H1 (cell line): ENCODE measurements at regions not wholly inside any gene's neighbourhood (a gene's known extent, or its start where the extent isn't known, plus 50 kb on each side); places are given as distances from the start of the nearest gene placed in this dataset.

ENCODE experiments used
- CBX5 ChIP-seq: fragments of 300-800, 300-1000 bp; sonication (generic); IDR thresholded peaks from 2 replicates; pipeline ENCODE4 v1.7.1; 2016; ENCODE audit warnings: antibody characterized with exemption, low read length, low read depth
- CHD2 ChIP-seq: IDR thresholded peaks from 2 replicates; pipeline ENCODE4 v1.6.1; 2012; ENCODE audit warnings: low read length, improper control_type of control experiment
- E2F6 ChIP-seq: IDR thresholded peaks from 2 replicates; pipeline ENCODE4 v1.6.1; 2012; ENCODE audit warnings: inconsistent platforms
- EZH2 ChIP-seq: fragments of 200-600 bp; sonication (generic); IDR thresholded peaks from 2 replicates; pipeline ENCODE4 v1.7.1; 2012; ENCODE audit warnings: low read depth, mild to moderate bottlenecking, moderate library complexity, low read length, inconsistent platforms; ENCODE audit not compliant: severe bottlenecking
- HDAC2 ChIP-seq, 2 experiments: fragments of 300-600 bp in 1 of 2; sonication (generic) in 1 of 2; IDR thresholded peaks; 2 replicates each; pipeline ENCODE4 v1.6.1; 2011 to 2012; ENCODE audit warnings: low read depth in 2 of 2, low read length in 2 of 2, mild to moderate bottlenecking in 2 of 2, moderate library complexity in 2 of 2, borderline replicate concordance in 1 of 2, inconsistent platforms in 1 of 2
- JUN ChIP-seq: IDR thresholded peaks from 2 replicates; pipeline ENCODE4 v1.6.1; 2011; ENCODE audit warnings: low read depth, mild to moderate bottlenecking, improper control_type of control experiment, low read length
- JUND ChIP-seq: IDR thresholded peaks from 2 replicates; pipeline ENCODE4 v1.6.1; 2011; ENCODE audit warnings: mild to moderate bottlenecking, improper control_type of control experiment, low read length
- KDM4A ChIP-seq: IDR thresholded peaks from one replicate; pipeline ENCODE4 v1.7.1; 2012; ENCODE audit warnings: low read depth, mild to moderate bottlenecking, moderate library complexity, low read length, inconsistent platforms; ENCODE audit not compliant: severe bottlenecking
- RXRA ChIP-seq: IDR thresholded peaks from 2 replicates; pipeline ENCODE4 v1.6.1; 2011; ENCODE audit warnings: low read depth, mild to moderate bottlenecking, low read length, moderate library complexity; ENCODE audit not compliant: insufficient read depth
- SP1 ChIP-seq: IDR thresholded peaks from 2 replicates; pipeline ENCODE4 v1.6.1; 2011; ENCODE audit warnings: low read depth, low read length
- SP2 ChIP-seq: IDR thresholded peaks from 2 replicates; pipeline ENCODE4 v1.6.1; 2012; ENCODE audit warnings: mild to moderate bottlenecking, low read length, inconsistent platforms
- USF2 ChIP-seq: IDR thresholded peaks from 2 replicates; pipeline ENCODE4 v1.6.1; 2011; ENCODE audit warnings: low read length, improper control_type of control experiment

- TF ChIP-seq USF2 = no peak
- no peak for TF ChIP-seq CHD2
- no peak for TF ChIP-seq KDM4A
- no peak for TF ChIP-seq JUN
- TF ChIP-seq CBX5 = no peak
- TF ChIP-seq HDAC2 (IDR thresholded peaks at IDR 0.05; ENCODE audit: borderline replicate concordance in 1 of 2, low read depth in 2 of 2, low read length in 2 of 2) = no peak
- no peak for TF ChIP-seq SP1
- no peak for TF ChIP-seq RXRA
- TF ChIP-seq JUND = no peak
- TF ChIP-seq E2F6 = no peak
- TF ChIP-seq EZH2 = no peak
- no peak for TF ChIP-seq SP2
These were observed 290.7 kb upstream of the ASIC2 start (continued) for GRCh38 chr17:33583518-33584417.
